ENCODE measurements at regions not wholly inside any gene's neighbourhood (a gene's known extent, or its start where the extent isn't known, plus 50 kb on each side); places are given as distances from the start of the nearest gene placed in this dataset.
A peak's percentile ranks its signal among the peaks of the same experiment; 100 is the strongest.

- intact Hi-C loops (cut with DNase I; ENCODE audit: low total_unique reads) (no loop called here), in situ Hi-C loops (cut with MboI; ENCODE audit: low pct_ligation_motif_present in 1 of 4, low pct_unique_long_range_greater_than_20kb in 1 of 4, low sequenced_read_pairs in 3 of 4) (no loop called here)
- Histone ChIP-seq H3K27ac (no peak overlapping the region), H3K36me3 (no peaks in the 10 kb centered on the region), H3K4me3 (no peak overlapping the region), H3K9me3 (no peaks in the 10 kb centered on the region), H3K4me1 (no peaks in the 10 kb centered on the region), H3K27me3 (no peaks in the 10 kb centered on the region)
- 40 to 54% methylated on average over 12 of the region's 12 CpGs for WGBS, 2 donors (ENCODE audit: low coverage in 1 of 2)
- no peak for TF ChIP-seq CTCF (IDR thresholded peaks at IDR 0.05)
- TF ChIP-seq POLR2AphosphoS5 (IDR thresholded peaks at IDR 0.05): no peak
- no peak for TF ChIP-seq EP300 (IDR thresholded peaks at IDR 0.05; ENCODE audit: low read depth)
- no peak for TF ChIP-seq POLR2A (IDR thresholded peaks at IDR 0.05)
- peak; percentile 11 for DNase-seq
These were observed 130.2 kb upstream of the FSTL4 start for GRCh38 chr5:133742431-133742988.

DNA sequence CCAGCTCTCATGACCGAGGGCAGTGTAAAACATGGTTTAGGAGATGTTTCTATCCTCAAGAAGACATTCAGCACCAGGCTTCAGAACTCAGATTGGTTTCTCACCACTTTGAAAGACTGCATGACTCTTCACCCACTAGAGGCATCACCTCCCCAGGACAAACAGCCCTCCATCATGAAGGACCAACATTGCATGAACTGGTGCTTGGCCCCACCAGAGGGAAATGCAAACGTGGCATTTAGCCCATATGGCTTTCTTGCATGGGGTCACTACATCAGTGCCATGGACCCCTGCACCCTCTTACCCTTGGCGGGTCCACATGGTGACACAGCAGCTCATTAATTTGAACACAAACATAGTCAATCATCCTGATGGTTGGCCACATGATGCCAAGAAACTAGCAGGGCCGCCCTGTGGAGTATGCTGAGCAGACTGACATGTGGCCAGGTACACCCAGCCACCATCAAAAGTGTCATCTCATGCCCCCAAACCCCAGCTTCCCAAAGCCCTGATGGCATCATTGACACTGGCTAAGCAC lies 129.5 kb upstream of the FSTL4 start:
- H3K9me3 ChIP-seq: no peaks in the 10 kb centered on the region
- no peaks in the 10 kb centered on the region for H3K4me1 ChIP-seq
- intact Hi-C loops (cut with DNase I; ENCODE audit: low total_unique reads) (no loop called here), in situ Hi-C loops (cut with MboI; ENCODE audit: low pct_ligation_motif_present in 1 of 4, low pct_unique_long_range_greater_than_20kb in 1 of 4, low sequenced_read_pairs in 3 of 4) (no loop called here)
- no peak for DNase-seq
- H3K36me3 ChIP-seq: no peaks in the 10 kb centered on the region
- no peak for TF ChIP-seq EP300 (IDR thresholded peaks at IDR 0.05; ENCODE audit: low read depth)
- TF ChIP-seq POLR2A (IDR thresholded peaks at IDR 0.05): no peak
- TF ChIP-seq CTCF (IDR thresholded peaks at IDR 0.05): no peak
- TF ChIP-seq POLR2AphosphoS5 (IDR thresholded peaks at IDR 0.05): no peak
- WGBS, 2 donors (ENCODE audit: low coverage in 1 of 2): 71 to 100% methylated on average over 1 to 4 of the region's 4 CpGs
- H3K27me3 ChIP-seq: no peaks in the 10 kb centered on the region
- no peak overlapping the region for H3K4me3 ChIP-seq
- no peak overlapping the region for H3K27ac ChIP-seq

GRCh38 chr5:133741396-133741795 lies 129.1 kb upstream of the FSTL4 start:
- no peak overlapping the region for H3K27ac ChIP-seq
- no peak overlapping the region for H3K4me3 ChIP-seq
- H3K9me3 ChIP-seq: no peaks in the 10 kb centered on the region
- no peak for TF ChIP-seq POLR2A (IDR thresholded peaks at IDR 0.05)
- TF ChIP-seq POLR2AphosphoS5 (IDR thresholded peaks at IDR 0.05): no peak
- no peak for TF ChIP-seq EP300 (IDR thresholded peaks at IDR 0.05; ENCODE audit: low read depth)
- TF ChIP-seq CTCF (IDR thresholded peaks at IDR 0.05): no peak
- H3K27me3 ChIP-seq: no peaks in the 10 kb centered on the region
- in situ Hi-C loops (cut with MboI; ENCODE audit: low pct_ligation_motif_present in 1 of 4, low pct_unique_long_range_greater_than_20kb in 1 of 4, low sequenced_read_pairs in 3 of 4) (no loop called here), intact Hi-C loops (cut with DNase I; ENCODE audit: low total_unique reads) (no loop called here)
- no peaks in the 10 kb centered on the region for H3K4me1 ChIP-seq
- H3K36me3 ChIP-seq: no peaks in the 10 kb centered on the region
- no peak for DNase-seq
- 93% methylated on average over 4 of the region's 4 CpGs; no CpG with 5 or more reads in 1 of the 2 donors for WGBS, 2 donors (ENCODE audit: low coverage in 1 of 2)

GRCh38 chr5:133739181-133739780 lies 126.9 kb upstream of the FSTL4 start:
- no peak overlapping the region for H3K4me3 ChIP-seq
- H3K9me3 ChIP-seq: no peaks in the 10 kb centered on the region
- no peaks in the 10 kb centered on the region for H3K36me3 ChIP-seq
- H3K27ac ChIP-seq: no peak overlapping the region
- in situ Hi-C loops (cut with MboI; ENCODE audit: low pct_ligation_motif_present in 1 of 4, low pct_unique_long_range_greater_than_20kb in 1 of 4, low sequenced_read_pairs in 3 of 4) (no loop called here), intact Hi-C loops (cut with DNase I; ENCODE audit: low total_unique reads) (no loop called here)
- H3K4me1 ChIP-seq: no peaks in the 10 kb centered on the region
- H3K27me3 ChIP-seq: no peaks in the 10 kb centered on the region
- no peak for DNase-seq
- no peak for TF ChIP-seq CTCF (IDR thresholded peaks at IDR 0.05)
- TF ChIP-seq POLR2A (IDR thresholded peaks at IDR 0.05): no peak
- TF ChIP-seq POLR2AphosphoS5 (IDR thresholded peaks at IDR 0.05): no peak
- no peak for TF ChIP-seq EP300 (IDR thresholded peaks at IDR 0.05; ENCODE audit: low read depth)
- 67 to 87% methylated on average over 4 to 10 of the region's 10 CpGs for WGBS, 2 donors (ENCODE audit: low coverage in 1 of 2)
